Astrocyte of the cerebellum (primary cell): ENCODE measurements at regions not wholly inside any gene's neighbourhood (a gene's known extent, or its start where the extent isn't known, plus 50 kb on each side); places are given as distances from the start of the nearest gene placed in this dataset.
"Not testable (repeated sequence)": the region's sequence is repeated elsewhere in the genome, so short reads cannot be mapped to it uniquely, and the experiment has no call there.

Source experiments
- DNase-seq: peaks from one replicate; pipeline ENCODE4 v3.0.0-alpha.2; 2011; ENCODE audit warnings: low read depth
- H3K4me3 ChIP-seq: 2 replicates; pipeline ENCODE4 v1.5.1; 2011; ENCODE audit warnings: mild to moderate bottlenecking, low read depth, low read length, moderate library complexity
- CTCF ChIP-seq: IDR thresholded peaks from 2 replicates; pipeline ENCODE4 v1.5.1; 2012; ENCODE audit warnings: low read length, low read depth, moderate library complexity, mild to moderate bottlenecking; ENCODE audit errors: missing control alignments
- in situ Hi-C: cut with HindIII; loops from 2 replicates; pipeline ENCODE4 v1.10.0; 2017; ENCODE audit warnings: low sequenced_read_pairs

- DNase-seq: peak; percentile 9
- no peak overlapping the region for H3K4me3 ChIP-seq
- peak; percentile 62 for TF ChIP-seq CTCF
- in situ Hi-C loops: no loop called here
These were observed 394.2 kb downstream of the BMP2 start for GRCh38 chr20:7161690-7162089.

- no peak for TF ChIP-seq CTCF
- peak; percentile 95 for DNase-seq
- in situ Hi-C loops: no loop called here
- H3K4me3 ChIP-seq: no peak overlapping the region
These were observed 404.4 kb downstream of the BMP2 start for GRCh38 chr20:7171911-7172310.

- no peak for TF ChIP-seq CTCF
- in situ Hi-C loops: no loop called here
- no peak overlapping the region for H3K4me3 ChIP-seq
- no peak for DNase-seq
These were observed 407.1 kb downstream of the BMP2 start for GRCh38 chr20:7174554-7174953.

GRCh38 chr20:7175827-7176226 lies 408.3 kb downstream of the BMP2 start:
- DNase-seq, H3K4me3 ChIP-seq, in situ Hi-C loops: not testable (repeated sequence)

GRCh38 chr20:7178004-7178403 lies 410.5 kb downstream of the BMP2 start:
- in situ Hi-C loops: no loop called here
- TF ChIP-seq CTCF: no peak
- H3K4me3 ChIP-seq: no peak overlapping the region
- DNase-seq: no peak

GRCh38 chr20:7180256-7181045 lies 413.0 kb downstream of the BMP2 start:
- no peak overlapping the region for H3K4me3 ChIP-seq
- no peak for TF ChIP-seq CTCF
- in situ Hi-C loops: no loop called here
- no peak for DNase-seq

GRCh38 chr20:7189231-7189630 lies 421.7 kb downstream of the BMP2 start:
- H3K4me3 ChIP-seq: no peak overlapping the region
- no peak for TF ChIP-seq CTCF
- DNase-seq: no peak
- in situ Hi-C loops: no loop called here
